Fibroblast of peridontal ligament (primary cell): ENCODE measurements at regions not wholly inside any gene's neighbourhood (a gene's known extent, or its start where the extent isn't known, plus 50 kb on each side); places are given as distances from the start of the nearest gene placed in this dataset.

Source experiments
- DNase-seq: peaks from one replicate; pipeline ENCODE4 v3.0.0-alpha.2; 2010; ENCODE audit errors: extremely low read depth

GRCh38 chr4:23169608-23170311 lies 477.0 kb downstream of the GBA3 start:
- DNase-seq: no peak

GRCh38 chr4:23166919-23167318 lies 474.2 kb downstream of the GBA3 start:
- no peak for DNase-seq

GRCh38 chr4:23166407-23166806 lies 473.7 kb downstream of the GBA3 start:
- no peak for DNase-seq

GRCh38 chr4:23165669-23166068 lies 472.9 kb downstream of the GBA3 start:
- no peak for DNase-seq

GRCh38 chr4:23163647-23164436 lies 471.1 kb downstream of the GBA3 start:
- DNase-seq: no peak

- DNase-seq: no peak
Observed at GRCh38 chr4:23162275-23162674, 469.5 kb downstream of the GBA3 start.

- DNase-seq: no peak
Observed at GRCh38 chr4:23161787-23162186, 469.1 kb downstream of the GBA3 start.

- DNase-seq: no peak
Observed at GRCh38 chr4:23153076-23153475, 460.3 kb downstream of the GBA3 start.

GRCh38 chr4:23149815-23150214 lies 457.1 kb downstream of the GBA3 start:
- no peak for DNase-seq

- no peak for DNase-seq
Observed at GRCh38 chr4:23144707-23145106, 452.0 kb downstream of the GBA3 start.

- peak; percentile 45 for DNase-seq
Observed at GRCh38 chr4:23135792-23136645, 443.3 kb downstream of the GBA3 start.

- DNase-seq: no peak
Observed at GRCh38 chr4:23134331-23134730, 441.6 kb downstream of the GBA3 start.

GRCh38 chr4:23130845-23131244 lies 438.1 kb downstream of the GBA3 start:
- DNase-seq: no peak

- DNase-seq: no peak
Observed at GRCh38 chr4:23125118-23125517, 432.4 kb downstream of the GBA3 start.

- no peak for DNase-seq
Observed at GRCh38 chr4:23122666-23123400, 430.1 kb downstream of the GBA3 start.

GRCh38 chr4:23120374-23120773 lies 427.6 kb downstream of the GBA3 start:
- DNase-seq: no peak

GRCh38 chr4:23117826-23118225 lies 425.1 kb downstream of the GBA3 start:
- DNase-seq: no peak

- no peak for DNase-seq
Observed at GRCh38 chr4:23114538-23114937, 421.8 kb downstream of the GBA3 start.

GRCh38 chr4:23113104-23113503 lies 420.4 kb downstream of the GBA3 start:
- no peak for DNase-seq

- no peak for DNase-seq
Observed at GRCh38 chr4:23106516-23106915, 413.8 kb downstream of the GBA3 start.

GRCh38 chr4:23105759-23106370 lies 413.1 kb downstream of the GBA3 start:
- DNase-seq: no peak
